CD4-positive, alpha-beta T cell treated with Interleukin-15 for 1 hour (primary cell): ENCODE measurements at regions not wholly inside any gene's neighbourhood (a gene's known extent, or its start where the extent isn't known, plus 50 kb on each side); places are given as distances from the start of the nearest gene placed in this dataset.

Experiments
- DNase-seq: peaks from one replicate; pipeline ENCODE4 v3.0.0-alpha.2; 2020

- no peak for DNase-seq
Measured at GRCh38 chr11:33520112-33520511, 180.5 kb downstream of the C11orf91 start.

- DNase-seq, result no peak
Measured at GRCh38 chr11:33515347-33515746, 185.3 kb downstream of the C11orf91 start.

GRCh38 chr11:33514079-33514925 lies 186.3 kb downstream of the C11orf91 start:
- DNase-seq, result no peak

GRCh38 chr11:33509632-33510031 lies 191.0 kb downstream of the C11orf91 start:
- DNase-seq, result no peak

- DNase-seq, result no peak
Measured at GRCh38 chr11:33507967-33508366, 192.7 kb downstream of the C11orf91 start.

- no peak for DNase-seq
Measured at GRCh38 chr11:33507356-33507755, 193.3 kb downstream of the C11orf91 start.

GRCh38 chr11:33505093-33505492 lies 195.5 kb downstream of the C11orf91 start:
- no peak for DNase-seq

- no peak for DNase-seq
Measured at GRCh38 chr11:33500861-33501479, 199.7 kb downstream of the C11orf91 start.

GRCh38 chr11:33500332-33500731 lies 200.3 kb downstream of the C11orf91 start:
- DNase-seq, result no peak

GRCh38 chr11:33492596-33492995 lies 208.0 kb downstream of the C11orf91 start:
- no peak for DNase-seq

GRCh38 chr11:33490842-33491370 lies 209.7 kb downstream of the C11orf91 start:
- no peak for DNase-seq

- DNase-seq, result no peak
Measured at GRCh38 chr11:33488971-33489370, 211.7 kb downstream of the C11orf91 start.

GRCh38 chr11:33480626-33481025 lies 220.0 kb downstream of the C11orf91 start:
- DNase-seq, result no peak

- no peak for DNase-seq
Measured at GRCh38 chr11:33479231-33479630, 221.4 kb downstream of the C11orf91 start.

- no peak for DNase-seq
Measured at GRCh38 chr11:33478111-33478573, 221.0 kb downstream of the HIPK3 start.

GRCh38 chr11:33476945-33477606 lies 219.9 kb downstream of the HIPK3 start:
- no peak for DNase-seq

- DNase-seq, result no peak
Measured at GRCh38 chr11:33475993-33476392, 218.8 kb downstream of the HIPK3 start.

- no peak for DNase-seq
Measured at GRCh38 chr11:33474866-33475265, 217.7 kb downstream of the HIPK3 start.

- no peak for DNase-seq
Measured at GRCh38 chr11:33471541-33471940, 214.4 kb downstream of the HIPK3 start.

- DNase-seq, result no peak
Measured at GRCh38 chr11:33467966-33468365, 210.8 kb downstream of the HIPK3 start.

- DNase-seq, result no peak
Measured at GRCh38 chr11:33463059-33463458, 205.9 kb downstream of the HIPK3 start.

GRCh38 chr11:33461369-33462125 lies 204.4 kb downstream of the HIPK3 start:
- no peak for DNase-seq

GRCh38 chr11:33457948-33458347 lies 200.8 kb downstream of the HIPK3 start:
- no peak for DNase-seq
